ENCODE measurements at regions not wholly inside any gene's neighbourhood (a gene's known extent, or its start where the extent isn't known, plus 50 kb on each side); places are given as distances from the start of the nearest gene placed in this dataset.
"Not testable (repeated sequence)": the region's sequence is repeated elsewhere in the genome, so short reads cannot be mapped to it uniquely, and the experiment has no call there.

GRCh38 chr2:193373120-193373519 lies 1178.4 kb upstream of the TMEFF2 start:
- ATAC-seq (replicated peaks): no peak
- Mint-ChIP-seq H3K27me3 (no peaks in the 10 kb centered on the region), H3K27ac (no peak overlapping the region), H3K36me3 (no peaks in the 10 kb centered on the region), H3K4me3 (no peak overlapping the region), H3K9me3 (no peaks in the 10 kb centered on the region), H3K4me1 (no peaks in the 10 kb centered on the region)
- DNase-seq: no peak

DNA sequence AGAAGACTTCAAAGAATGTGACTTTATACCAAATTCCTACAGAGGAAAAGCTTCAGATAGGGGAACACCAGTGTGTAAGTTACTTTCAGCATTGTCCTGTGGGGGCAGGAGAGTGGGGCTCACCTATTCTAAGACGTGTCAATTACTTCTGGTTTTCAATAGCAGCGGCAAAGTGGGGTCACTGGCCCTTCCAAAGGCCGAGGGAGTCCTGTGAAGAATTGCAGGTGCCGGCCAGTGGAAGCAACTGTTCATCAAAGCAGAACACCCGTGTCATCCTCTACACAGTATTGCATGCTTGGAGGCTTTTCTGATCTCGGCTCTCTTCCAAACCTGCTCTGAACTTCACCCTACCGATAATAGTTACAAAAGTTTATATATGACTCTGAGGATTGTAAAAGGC lies 1176.5 kb upstream of the TMEFF2 start:
- no peaks in the 10 kb centered on the region for H3K36me3 Mint-ChIP-seq
- H3K9me3 Mint-ChIP-seq: no peaks in the 10 kb centered on the region
- DNase-seq (no peak), ATAC-seq (replicated peaks) (no peak)
- H3K4me3 Mint-ChIP-seq: no peak overlapping the region
- H3K27me3 Mint-ChIP-seq: no peaks in the 10 kb centered on the region
- H3K27ac Mint-ChIP-seq: no peak overlapping the region
- H3K4me1 Mint-ChIP-seq: no peaks in the 10 kb centered on the region

- Mint-ChIP-seq H3K27me3 (no peaks in the 10 kb centered on the region), H3K4me3 (no peak overlapping the region)
Measured at GRCh38 chr2:193368615-193369014, 1173.9 kb upstream of the TMEFF2 start.

DNA sequence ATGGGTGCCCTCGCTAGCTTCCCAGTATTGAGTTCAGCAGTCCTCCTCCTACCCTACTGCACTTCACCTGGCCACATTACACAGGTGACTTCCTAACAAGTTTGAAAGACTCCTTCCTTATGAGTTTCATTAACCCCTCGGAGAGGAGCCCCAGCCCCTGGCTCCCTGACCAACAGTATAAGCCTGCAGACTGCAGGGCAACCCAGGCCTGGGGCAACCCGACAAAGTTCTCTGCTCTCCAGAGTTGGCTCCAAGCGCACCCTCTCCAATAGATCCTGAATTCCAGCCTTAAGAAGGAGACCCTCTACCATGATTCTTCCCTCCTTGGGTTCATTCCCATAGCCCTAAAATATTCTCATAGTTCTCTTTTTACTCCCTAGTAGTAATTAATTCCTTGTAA lies 1162.8 kb upstream of the TMEFF2 start:
- ATAC-seq (replicated peaks) (no peak), DNase-seq (no peak)
- H3K4me1 Mint-ChIP-seq: no peaks in the 10 kb centered on the region
- H3K9me3 Mint-ChIP-seq: no peaks in the 10 kb centered on the region
- no peaks in the 10 kb centered on the region for H3K27me3 Mint-ChIP-seq
- no peaks in the 10 kb centered on the region for H3K36me3 Mint-ChIP-seq
- H3K4me3 Mint-ChIP-seq: no peak overlapping the region
- no peak overlapping the region for H3K27ac Mint-ChIP-seq

More at GRCh38 chr2:193368615-193369014, 1173.9 kb upstream of the TMEFF2 start:
- no peaks in the 10 kb centered on the region for H3K4me1 Mint-ChIP-seq
- H3K36me3 Mint-ChIP-seq: no peaks in the 10 kb centered on the region
- no peaks in the 10 kb centered on the region for H3K9me3 Mint-ChIP-seq
- DNase-seq (no peak), ATAC-seq (replicated peaks) (no peak)
- H3K27ac Mint-ChIP-seq: no peak overlapping the region

DNA sequence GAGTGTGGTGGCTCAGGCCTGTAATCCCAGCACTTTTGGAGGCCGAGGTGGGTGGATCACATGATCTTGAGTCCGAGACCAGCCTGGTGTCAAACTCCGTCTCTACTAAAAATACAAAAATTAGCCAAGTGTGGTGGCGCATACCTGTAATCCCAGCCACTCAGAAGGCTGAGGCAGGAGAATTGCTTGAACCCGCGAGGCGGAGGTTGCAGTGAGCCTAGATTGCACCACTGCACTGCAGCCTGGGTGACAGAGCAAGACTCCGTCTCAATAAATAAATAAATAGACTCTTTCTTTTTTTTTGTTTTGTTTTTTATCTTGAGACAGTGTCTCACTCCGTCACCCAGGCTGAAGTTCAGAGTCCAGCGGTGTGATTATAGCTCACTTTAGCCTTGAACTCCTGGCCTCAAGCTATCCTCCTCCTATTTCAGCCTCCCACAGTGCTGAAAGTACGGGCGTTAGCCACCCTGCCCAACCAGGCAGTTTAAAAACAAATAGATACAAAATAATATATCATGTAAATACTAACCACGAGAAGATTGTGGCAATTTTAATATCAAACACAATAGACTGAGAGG lies 1158.0 kb upstream of the TMEFF2 start:
- H3K27ac Mint-ChIP-seq; DNase-seq; H3K9me3 Mint-ChIP-seq; H3K4me3 Mint-ChIP-seq; H3K27me3 Mint-ChIP-seq; H3K36me3 Mint-ChIP-seq; ATAC-seq (replicated peaks): not testable (repeated sequence)
- H3K4me1 Mint-ChIP-seq: peaks cover 2 to 14% of the 10 kb centered on the region in 2 donors

DNA sequence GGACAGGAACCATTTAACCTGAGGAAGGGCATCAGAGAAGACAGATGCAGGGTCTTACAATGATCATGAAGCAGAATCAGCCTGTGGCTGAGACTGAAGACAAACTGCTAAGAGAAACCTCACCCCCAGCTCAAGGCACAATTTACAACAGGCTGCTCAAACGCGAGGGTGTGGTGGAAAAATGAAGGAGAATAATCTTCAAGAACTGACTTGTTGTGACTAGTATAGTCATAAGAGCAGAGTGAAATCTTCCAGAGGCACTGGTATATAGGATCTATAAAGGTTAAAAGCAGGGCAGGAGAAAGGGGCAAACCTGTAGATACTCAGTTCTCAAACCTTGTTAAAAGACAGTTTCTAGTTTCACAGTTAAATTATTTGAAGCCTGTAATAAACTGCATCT lies 1155.8 kb upstream of the TMEFF2 start:
- Mint-ChIP-seq H3K4me1 (peaks cover 2 to 16% of the 10 kb centered on the region in 2 donors), H3K9me3 (no peaks in the 10 kb centered on the region), H3K27ac (no peak overlapping the region), H3K27me3 (no peaks in the 10 kb centered on the region), H3K36me3 (no peaks in the 10 kb centered on the region), H3K4me3 (no peak overlapping the region)
- DNase-seq (no peak), ATAC-seq (replicated peaks) (no peak)

DNA sequence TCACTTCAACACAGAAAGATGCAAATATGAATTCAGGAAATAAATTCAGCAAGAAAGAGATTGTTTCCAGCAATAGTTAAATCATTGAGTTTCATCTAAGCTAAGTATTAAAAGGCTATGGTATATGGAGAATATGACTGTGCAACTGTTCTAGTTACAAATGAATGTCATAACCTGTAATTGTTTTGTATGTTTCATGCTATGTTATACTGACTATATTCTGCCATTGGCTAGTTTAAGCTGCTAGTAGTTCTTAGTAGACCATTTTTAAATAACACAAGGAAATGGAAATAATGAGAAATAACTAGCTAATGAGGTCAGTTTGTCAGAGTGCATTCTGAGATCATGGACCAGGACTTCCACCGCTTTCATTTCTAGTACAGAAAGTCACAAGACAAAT lies 1154.9 kb upstream of the TMEFF2 start:
- no peak overlapping the region for H3K27ac Mint-ChIP-seq

GRCh38 chr2:193348055-193348454 lies 1153.3 kb upstream of the TMEFF2 start:
- peaks cover 2 to 16% of the 10 kb centered on the region in 2 donors for H3K4me1 Mint-ChIP-seq
- H3K27me3 Mint-ChIP-seq: no peaks in the 10 kb centered on the region
- no peaks in the 10 kb centered on the region for H3K36me3 Mint-ChIP-seq
- no peak for ATAC-seq (replicated peaks)
- no peaks in the 10 kb centered on the region for H3K9me3 Mint-ChIP-seq
- H3K27ac Mint-ChIP-seq: peak overlapping the region; percentile 37
- H3K4me3 Mint-ChIP-seq: peak overlapping the region; percentile 71 to 80
- no peak for DNase-seq

More for the DNA sequence above, 1154.9 kb upstream of the TMEFF2 start:
- H3K9me3 Mint-ChIP-seq: no peaks in the 10 kb centered on the region
- H3K27me3 Mint-ChIP-seq: no peaks in the 10 kb centered on the region
- ATAC-seq (replicated peaks) (no peak), DNase-seq (no peak)
- peaks cover 2 to 16% of the 10 kb centered on the region in 2 donors for H3K4me1 Mint-ChIP-seq
- H3K4me3 Mint-ChIP-seq: no peak overlapping the region
- H3K36me3 Mint-ChIP-seq: no peaks in the 10 kb centered on the region

GRCh38 chr2:193336781-193337180 lies 1142.0 kb upstream of the TMEFF2 start:
- no peak for ATAC-seq (replicated peaks)
- Mint-ChIP-seq H3K27me3 (no peaks in the 10 kb centered on the region), H3K9me3 (no peaks in the 10 kb centered on the region), H3K4me3 (no peak overlapping the region), H3K4me1 (peaks cover 0 to 9% of the 10 kb centered on the region in 2 donors), H3K36me3 (no peaks in the 10 kb centered on the region), H3K27ac (no peak overlapping the region)
- DNase-seq: no peak

GRCh38 chr2:193334401-193334800 lies 1139.7 kb upstream of the TMEFF2 start:
- H3K36me3 Mint-ChIP-seq: no peaks in the 10 kb centered on the region
- no peak for DNase-seq
- no peak overlapping the region for H3K27ac Mint-ChIP-seq
- H3K9me3 Mint-ChIP-seq: peaks cover 0 to 3% of the 10 kb centered on the region in 2 donors
- H3K27me3 Mint-ChIP-seq: no peaks in the 10 kb centered on the region
- peaks cover 2 to 14% of the 10 kb centered on the region in 2 donors for H3K4me1 Mint-ChIP-seq
- no peak for ATAC-seq (replicated peaks)
- no peak overlapping the region for H3K4me3 Mint-ChIP-seq

DNA sequence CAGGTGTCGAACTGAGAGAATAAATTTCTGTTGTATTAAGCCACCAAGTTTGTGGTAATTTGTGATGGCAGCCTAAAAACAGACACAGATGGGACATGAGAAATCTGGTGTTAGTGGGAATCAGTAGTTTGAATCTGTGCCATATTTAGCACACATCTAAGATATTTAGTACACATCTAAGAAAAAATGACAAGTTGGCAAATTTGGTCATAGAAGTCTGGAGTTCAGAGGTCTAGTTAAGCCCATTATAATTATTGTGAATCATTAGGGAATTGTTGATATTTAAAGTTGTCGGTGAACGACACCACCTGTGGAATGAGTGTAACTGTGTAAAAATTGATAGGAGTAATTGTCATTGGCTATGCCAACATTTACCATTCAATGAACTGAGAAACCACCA lies 1138.8 kb upstream of the TMEFF2 start:
- H3K27ac Mint-ChIP-seq: no peak overlapping the region
- no peak for ATAC-seq (replicated peaks)
- no peak overlapping the region for H3K4me3 Mint-ChIP-seq
- peaks cover 0 to 3% of the 10 kb centered on the region in 2 donors for H3K9me3 Mint-ChIP-seq
- peaks cover 2 to 14% of the 10 kb centered on the region in 2 donors for H3K4me1 Mint-ChIP-seq
- DNase-seq: no peak
- H3K27me3 Mint-ChIP-seq: no peaks in the 10 kb centered on the region
- H3K36me3 Mint-ChIP-seq: no peaks in the 10 kb centered on the region

DNA sequence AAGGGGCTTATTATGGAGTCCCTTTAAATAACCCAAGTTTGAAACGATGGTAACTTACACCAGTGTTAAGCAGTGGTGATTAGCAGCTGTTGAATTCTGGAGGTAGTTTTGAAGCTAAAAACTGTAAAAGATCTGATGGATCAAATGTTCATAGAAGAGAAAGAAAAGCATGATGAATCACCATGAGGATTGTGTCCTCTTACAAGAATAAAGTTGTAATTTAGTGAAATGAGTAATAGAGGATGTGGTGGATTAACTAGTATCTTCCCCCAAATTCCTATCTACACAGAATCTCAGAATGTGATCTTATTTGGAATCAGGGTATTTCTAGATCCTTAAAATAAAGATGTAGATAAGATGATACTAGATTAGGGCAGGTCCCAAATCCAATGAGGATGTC lies 1138.2 kb upstream of the TMEFF2 start:
- Mint-ChIP-seq H3K9me3 (peaks cover 0 to 3% of the 10 kb centered on the region in 2 donors), H3K36me3 (no peaks in the 10 kb centered on the region), H3K4me3 (no peak overlapping the region), H3K4me1 (peaks cover 2 to 14% of the 10 kb centered on the region in 2 donors), H3K27ac (no peak overlapping the region), H3K27me3 (no peaks in the 10 kb centered on the region)
- ATAC-seq (replicated peaks) (no peak), DNase-seq (no peak)

DNA sequence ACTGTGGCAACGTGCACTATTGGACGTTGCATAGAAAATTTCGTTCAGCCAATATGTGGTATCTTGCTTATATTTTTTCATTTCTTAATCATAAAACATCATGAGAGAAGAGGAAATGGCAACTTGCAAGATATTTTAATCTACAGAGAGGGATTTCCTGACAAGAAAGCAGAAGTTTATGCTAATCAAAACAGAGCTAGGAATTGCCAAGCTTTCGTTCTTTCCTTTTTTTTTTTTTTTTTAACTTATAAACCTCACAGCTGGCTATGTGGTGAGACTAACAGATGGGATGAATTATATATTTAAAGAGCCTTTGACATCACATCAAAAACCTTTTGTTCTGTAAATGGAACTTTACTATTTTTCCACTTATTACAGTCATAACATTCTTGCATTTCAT lies 1136.9 kb upstream of the TMEFF2 start:
- Mint-ChIP-seq H3K27me3 (no peaks in the 10 kb centered on the region), H3K9me3 (peaks cover 0 to 3% of the 10 kb centered on the region in 2 donors), H3K4me1 (peaks cover 2 to 14% of the 10 kb centered on the region in 2 donors), H3K27ac (no peak overlapping the region), H3K36me3 (no peaks in the 10 kb centered on the region), H3K4me3 (no peak overlapping the region)
- no peak for DNase-seq
- ATAC-seq (replicated peaks): no peak

GRCh38 chr2:193326296-193326695 lies 1131.6 kb upstream of the TMEFF2 start:
- Mint-ChIP-seq H3K4me1 (peaks cover 0 to under 1% of the 10 kb centered on the region in 2 donors), H3K4me3 (no peak overlapping the region), H3K27me3 (no peaks in the 10 kb centered on the region), H3K9me3 (peaks cover 0 to 3% of the 10 kb centered on the region in 2 donors), H3K36me3 (no peaks in the 10 kb centered on the region), H3K27ac (no peak overlapping the region)
- DNase-seq (no peak), ATAC-seq (replicated peaks) (no peak)

DNA sequence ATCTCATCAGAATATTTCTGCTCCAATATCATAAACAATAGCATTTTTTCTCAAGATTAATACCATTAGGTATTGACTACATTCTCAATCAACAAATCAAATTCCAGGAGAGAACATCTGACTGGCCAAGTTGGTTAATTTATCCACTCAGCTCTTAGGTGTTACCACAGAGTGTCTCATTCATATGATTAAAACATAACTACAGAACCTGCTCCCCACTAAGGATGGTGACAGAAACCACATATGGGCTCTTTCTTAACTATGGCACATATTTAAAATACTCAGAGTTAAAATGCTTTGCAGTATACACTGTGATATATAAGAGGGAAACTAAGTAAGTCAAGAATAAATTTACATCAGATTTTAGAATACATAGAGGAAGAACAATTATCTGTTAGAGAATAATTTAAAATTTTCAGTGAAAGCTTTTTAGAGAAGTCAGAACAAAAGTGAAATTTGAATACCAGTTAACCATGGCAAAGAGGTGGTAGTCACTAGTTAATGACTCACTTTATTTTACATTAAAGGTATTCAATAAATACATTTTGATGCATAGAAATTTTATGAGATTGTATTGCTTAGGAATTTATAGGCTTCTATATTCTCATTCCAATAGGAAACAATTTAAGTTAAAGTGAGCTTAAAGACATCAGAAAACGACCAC lies 1120.8 kb upstream of the TMEFF2 start:
- ATAC-seq (replicated peaks) (peak; percentile 62 to 65), DNase-seq (no peak)
- Mint-ChIP-seq H3K27ac (peak overlapping the region; percentile 25), H3K9me3 (peaks cover 0 to 4% of the 10 kb centered on the region in 2 donors), H3K36me3 (no peaks in the 10 kb centered on the region), H3K4me1 (peaks cover 6 to 13% of the 10 kb centered on the region in 2 donors), H3K4me3 (no peak overlapping the region), H3K27me3 (no peaks in the 10 kb centered on the region)
